CD4-positive, alpha-beta T cell (primary cell): ENCODE measurements at regions not wholly inside any gene's neighbourhood (a gene's known extent, or its start where the extent isn't known, plus 50 kb on each side); places are given as distances from the start of the nearest gene placed in this dataset.

Experiments
- ATAC-seq: fragments of 200-7000 bp; cut with Tn5 transposase; one replicate; pipeline ENCODE4 v1.10.0; 2022; ENCODE audit warnings: mild to moderate bottlenecking; ENCODE audit not compliant: poor library complexity
- CTCF ChIA-PET: fragments of 350-600 bp; sonication (Branson Sonifier 250); formaldehyde crosslinking; loops from one replicate; lab custom pipeline; 2021; ENCODE audit warnings: antibody characterized with exemption, inconsistent platforms; lab: Charles Lee
- POLR2A ChIA-PET: fragments of 350-600 bp; sonication (Branson Sonifier 250); formaldehyde crosslinking; loops from one replicate; lab custom pipeline; 2021; ENCODE audit warnings: antibody characterized with exemption, inconsistent platforms; lab: Charles Lee
- DNase-seq, 14 experiments: peaks; one replicate each; pipeline ENCODE4 v3.0.0-alpha.2; 2013 to 2020; ENCODE audit warnings: mixed read lengths in 2 of 14
- H3K27ac ChIP-seq, 2 donors: one replicate each; pipeline versions ENCODE4 v1.5.1 to v1.7.0; 2013; ENCODE audit warnings: low read length in 2 of 2, low read depth in 1 of 2, mild to moderate bottlenecking in 1 of 2
- H3K27me3 ChIP-seq, 2 experiments: 1 replicate in 1 of 2; 2 replicates in 1 of 2; pipeline versions ENCODE4 v1.6.1 to v1.7.0; 2013; ENCODE audit warnings: low read length in 2 of 2, control low read depth in 1 of 2, mild to moderate bottlenecking in 1 of 2, moderate library complexity in 1 of 2; ENCODE audit not compliant: insufficient read depth in 2 of 2, control insufficient read depth in 1 of 2
- H3K36me3 ChIP-seq: one replicate; pipeline ENCODE4 v1.6.1; 2013; ENCODE audit warnings: low read length, control low read depth; ENCODE audit not compliant: insufficient read depth
- H3K4me1 ChIP-seq: one replicate; pipeline ENCODE4 v1.6.1; 2013; ENCODE audit warnings: low read length, control low read depth; ENCODE audit not compliant: insufficient read depth
- H3K4me3 ChIP-seq: one replicate; pipeline ENCODE4 v1.5.1; 2013; ENCODE audit warnings: mild to moderate bottlenecking, low read length, moderate library complexity
- H3K9me3 ChIP-seq, 2 experiments: 1 replicate in 1 of 2; 2 replicates in 1 of 2; pipeline versions ENCODE4 v1.6.1 to v1.7.0; 2013; ENCODE audit warnings: low read length in 2 of 2, mild to moderate bottlenecking in 2 of 2, control low read depth in 1 of 2, moderate library complexity in 1 of 2; ENCODE audit not compliant: control insufficient read depth in 1 of 2, insufficient read depth in 1 of 2
- H3K27ac Mint-ChIP-seq: one replicate; pipeline ENCODE4 v1.8.0; 2020; ENCODE audit warnings: mixed read lengths
- H3K27me3 Mint-ChIP-seq: one replicate; pipeline ENCODE4 v1.8.0; 2021; ENCODE audit warnings: mixed read lengths
- H3K36me3 Mint-ChIP-seq: one replicate; pipeline ENCODE4 v1.8.0; 2021; ENCODE audit warnings: low read depth, mixed read lengths
- H3K4me1 Mint-ChIP-seq: one replicate; pipeline ENCODE4 v1.8.0; 2021; ENCODE audit warnings: low read depth, mixed read lengths
- H3K4me3 Mint-ChIP-seq: one replicate; pipeline ENCODE4 v1.8.0; 2020; ENCODE audit warnings: mild to moderate bottlenecking, mixed read lengths
- H3K9me3 Mint-ChIP-seq: one replicate; pipeline ENCODE4 v1.8.0; 2020; ENCODE audit warnings: mixed read lengths
- intact Hi-C, 2 experiments: fragments of 100-400 bp; cut with DNase I in 1 of 2; cut with micrococcal nuclease in 1 of 2; formaldehyde crosslinking; loops; one replicate each; pipeline versions ENCODE4 v1.15.1 to v1.9.0; 2023 to 2025; cut with DNase I, micrococcal nuclease
- TF ChIP-seq, protein P1 (sequence below): fragments of 200-600 bp; IDR thresholded peaks from one replicate; pipeline ENCODE4 v1.8.0; 2022; ENCODE audit warnings: antibody characterized with exemption, mild to moderate bottlenecking

DNA sequence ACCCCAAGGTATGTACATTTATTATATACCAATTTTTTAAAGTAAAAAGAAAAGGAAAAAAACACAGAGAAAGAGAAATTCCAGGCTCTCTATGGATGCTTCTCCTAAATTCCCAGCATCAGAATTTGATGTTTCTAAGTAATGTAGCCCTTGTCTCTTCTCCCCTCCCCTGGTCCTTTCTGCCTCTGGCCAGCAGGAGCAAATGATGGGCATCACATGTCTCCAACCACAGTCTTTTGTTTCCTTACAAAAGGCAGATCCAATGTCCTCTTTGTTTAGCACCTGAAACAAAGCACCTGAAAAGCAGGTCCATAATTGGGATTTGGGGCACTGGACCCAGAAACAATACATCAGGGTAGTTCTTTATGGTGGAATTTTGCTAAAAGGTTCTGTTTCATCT is 50.4 kb upstream of the APC start:
- intact Hi-C loops: no loop called here
- H3K27me3 Mint-ChIP-seq: peaks cover 52% of the 10 kb centered on the region
- no peaks in the 10 kb centered on the region for H3K4me1 Mint-ChIP-seq
- ChIA-PET POLR2A (no interaction called here), CTCF (no interaction called here)
- no peak overlapping the region for H3K27ac ChIP-seq
- no peaks in the 10 kb centered on the region for H3K9me3 ChIP-seq
- no peaks in the 10 kb centered on the region for H3K9me3 Mint-ChIP-seq
- H3K36me3 ChIP-seq: no peaks in the 10 kb centered on the region
- no peaks in the 10 kb centered on the region for H3K36me3 Mint-ChIP-seq
- no peak overlapping the region for H3K4me3 ChIP-seq
- no peak overlapping the region for H3K4me3 Mint-ChIP-seq
- ATAC-seq (no peak), DNase-seq (no peak)
- peaks cover 0 to 10% of the 10 kb centered on the region in 2 experiments for H3K27me3 ChIP-seq
- H3K4me1 ChIP-seq: no peaks in the 10 kb centered on the region
- TF ChIP-seq, protein P1, sequence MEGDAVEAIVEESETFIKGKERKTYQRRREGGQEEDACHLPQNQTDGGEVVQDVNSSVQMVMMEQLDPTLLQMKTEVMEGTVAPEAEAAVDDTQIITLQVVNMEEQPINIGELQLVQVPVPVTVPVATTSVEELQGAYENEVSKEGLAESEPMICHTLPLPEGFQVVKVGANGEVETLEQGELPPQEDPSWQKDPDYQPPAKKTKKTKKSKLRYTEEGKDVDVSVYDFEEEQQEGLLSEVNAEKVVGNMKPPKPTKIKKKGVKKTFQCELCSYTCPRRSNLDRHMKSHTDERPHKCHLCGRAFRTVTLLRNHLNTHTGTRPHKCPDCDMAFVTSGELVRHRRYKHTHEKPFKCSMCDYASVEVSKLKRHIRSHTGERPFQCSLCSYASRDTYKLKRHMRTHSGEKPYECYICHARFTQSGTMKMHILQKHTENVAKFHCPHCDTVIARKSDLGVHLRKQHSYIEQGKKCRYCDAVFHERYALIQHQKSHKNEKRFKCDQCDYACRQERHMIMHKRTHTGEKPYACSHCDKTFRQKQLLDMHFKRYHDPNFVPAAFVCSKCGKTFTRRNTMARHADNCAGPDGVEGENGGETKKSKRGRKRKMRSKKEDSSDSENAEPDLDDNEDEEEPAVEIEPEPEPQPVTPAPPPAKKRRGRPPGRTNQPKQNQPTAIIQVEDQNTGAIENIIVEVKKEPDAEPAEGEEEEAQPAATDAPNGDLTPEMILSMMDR: no peak
- H3K27ac Mint-ChIP-seq: no peak overlapping the region
